ENCODE measurements at regions not wholly inside any gene's neighbourhood (a gene's known extent, or its start where the extent isn't known, plus 50 kb on each side); places are given as distances from the start of the nearest gene placed in this dataset.

- no TSS peak for BruUV-seq (replicated peaks)
- intact Hi-C loops (cut with micrococcal nuclease; ENCODE audit: unreplicated experiment): no loop called here
- no peaks in the 10 kb centered on the region for H3K4me1 ChIP-seq (ENCODE audit: insufficient read depth, low read length, poor library complexity, severe bottlenecking)
- H3K27ac ChIP-seq (ENCODE audit: low read depth, low read length, poor library complexity, severe bottlenecking): no peak overlapping the region
- H3K36me3 ChIP-seq (ENCODE audit: insufficient read depth, low read length): no peaks in the 10 kb centered on the region
- no peaks in the 10 kb centered on the region for H4K20me1 ChIP-seq (ENCODE audit: insufficient read depth, low read length)
- H3K4me2 ChIP-seq (ENCODE audit: low read length): no peak overlapping the region
- no peak for DNase-seq (ENCODE audit: low spot score)
- H2AFZ ChIP-seq (ENCODE audit: low read length): no peak overlapping the region
- H3K9me3 ChIP-seq (ENCODE audit: low read length): no peaks in the 10 kb centered on the region
- H3K9me2 ChIP-seq (ENCODE audit: insufficient read depth, low read length): no peaks in the 10 kb centered on the region
- no peak overlapping the region for H3K4me3 ChIP-seq (ENCODE audit: low read depth, low read length, poor library complexity, severe bottlenecking)
- H3K79me2 ChIP-seq (ENCODE audit: insufficient read depth, low read depth, low read length): no peaks in the 10 kb centered on the region
- POLR2A ChIA-PET: no interaction called here
- TF ChIP-seq CTCF (conservative IDR thresholded peaks at IDR 0.05; ENCODE audit: low read length): no peak
- no peak for TF ChIP-seq EZH2phosphoT487 (IDR thresholded peaks at IDR 0.05; ENCODE audit: borderline replicate concordance, low read depth, low read length)
- CTCF ChIA-PET (ENCODE audit: unreplicated experiment): no interaction called here
Measured at GRCh38 chr17:53924530-53925455, 102.1 kb downstream of the KIF2B start.

- Histone ChIP-seq H3K4me3 (ENCODE audit: low read depth, low read length, poor library complexity, severe bottlenecking) (no peak overlapping the region), H3K79me2 (ENCODE audit: insufficient read depth, low read depth, low read length) (no peaks in the 10 kb centered on the region), H3K36me3 (ENCODE audit: insufficient read depth, low read length) (no peaks in the 10 kb centered on the region), H4K20me1 (ENCODE audit: insufficient read depth, low read length) (no peaks in the 10 kb centered on the region), H3K9me3 (ENCODE audit: low read length) (no peaks in the 10 kb centered on the region), H3K27ac (ENCODE audit: low read depth, low read length, poor library complexity, severe bottlenecking) (no peak overlapping the region), H3K4me2 (ENCODE audit: low read length) (no peak overlapping the region), H3K4me1 (ENCODE audit: insufficient read depth, low read length, poor library complexity, severe bottlenecking) (no peaks in the 10 kb centered on the region), H3K9me2 (ENCODE audit: insufficient read depth, low read length) (no peaks in the 10 kb centered on the region), H2AFZ (ENCODE audit: low read length) (no peak overlapping the region)
- TF ChIP-seq CTCF (conservative IDR thresholded peaks at IDR 0.05; ENCODE audit: low read length) (no peak), EZH2phosphoT487 (IDR thresholded peaks at IDR 0.05; ENCODE audit: borderline replicate concordance, low read depth, low read length) (no peak)
- DNase-seq (ENCODE audit: low spot score): no peak
- intact Hi-C loops (cut with micrococcal nuclease; ENCODE audit: unreplicated experiment): no loop called here
- POLR2A ChIA-PET: no interaction called here
- CTCF ChIA-PET (ENCODE audit: unreplicated experiment): no interaction called here
- no TSS peak for BruUV-seq (replicated peaks)
Measured at GRCh38 chr17:53932386-53932785, 109.7 kb downstream of the KIF2B start.

- no peak for DNase-seq (ENCODE audit: low spot score)
- Histone ChIP-seq H4K20me1 (ENCODE audit: insufficient read depth, low read length) (no peaks in the 10 kb centered on the region), H3K9me2 (ENCODE audit: insufficient read depth, low read length) (no peaks in the 10 kb centered on the region), H3K27ac (ENCODE audit: low read depth, low read length, poor library complexity, severe bottlenecking) (no peak overlapping the region), H3K4me3 (ENCODE audit: low read depth, low read length, poor library complexity, severe bottlenecking) (no peak overlapping the region), H3K4me2 (ENCODE audit: low read length) (no peak overlapping the region), H3K36me3 (ENCODE audit: insufficient read depth, low read length) (no peaks in the 10 kb centered on the region), H3K9me3 (ENCODE audit: low read length) (no peaks in the 10 kb centered on the region), H2AFZ (ENCODE audit: low read length) (no peak overlapping the region), H3K79me2 (ENCODE audit: insufficient read depth, low read depth, low read length) (no peaks in the 10 kb centered on the region), H3K4me1 (ENCODE audit: insufficient read depth, low read length, poor library complexity, severe bottlenecking) (no peaks in the 10 kb centered on the region)
- CTCF ChIA-PET (ENCODE audit: unreplicated experiment): no interaction called here
- intact Hi-C loops (cut with micrococcal nuclease; ENCODE audit: unreplicated experiment): no loop called here
- POLR2A ChIA-PET: no interaction called here
- BruUV-seq (replicated peaks): no TSS peak
- TF ChIP-seq EZH2phosphoT487 (IDR thresholded peaks at IDR 0.05; ENCODE audit: borderline replicate concordance, low read depth, low read length): no peak
- TF ChIP-seq CTCF (conservative IDR thresholded peaks at IDR 0.05; ENCODE audit: low read length): no peak
Measured at GRCh38 chr17:53934931-53935330, 112.2 kb downstream of the KIF2B start.
